Stimulated activated CD4-positive, alpha-beta T cell treated with anti-CD3 and anti-CD28 coated beads, TNF-alpha, amount 100 ng/mL, for 24 hours (primary cell): ENCODE measurements at regions not wholly inside any gene's neighbourhood (a gene's known extent, or its start where the extent isn't known, plus 50 kb on each side); places are given as distances from the start of the nearest gene placed in this dataset.

Experiments
- DNase-seq, 3 experiments: peaks; one replicate each; pipeline ENCODE4 v3.0.0-alpha.2; 2020; ENCODE audit warnings: low read depth in 3 of 3

DNA sequence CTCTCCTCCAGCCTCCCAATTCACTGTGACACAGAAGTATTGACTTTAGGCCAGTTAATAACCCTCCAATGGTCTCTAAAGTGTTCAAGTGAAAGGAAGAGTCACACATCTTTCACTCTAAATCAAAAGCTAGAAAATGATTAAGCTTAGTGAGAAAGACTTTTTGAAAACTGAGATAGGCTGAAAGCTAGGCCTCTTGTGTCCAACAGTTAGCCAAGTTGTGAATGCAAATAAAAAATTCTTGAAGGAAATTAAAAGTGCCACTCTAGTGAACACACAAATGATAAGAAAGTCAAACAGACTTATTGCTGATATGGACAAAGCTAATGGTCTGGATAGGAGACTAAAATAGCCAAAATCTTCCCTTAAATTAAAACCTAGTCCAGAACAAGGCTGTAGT, 687.2 kb downstream of the TRIML1 start:
- DNase-seq, result no peak

DNA sequence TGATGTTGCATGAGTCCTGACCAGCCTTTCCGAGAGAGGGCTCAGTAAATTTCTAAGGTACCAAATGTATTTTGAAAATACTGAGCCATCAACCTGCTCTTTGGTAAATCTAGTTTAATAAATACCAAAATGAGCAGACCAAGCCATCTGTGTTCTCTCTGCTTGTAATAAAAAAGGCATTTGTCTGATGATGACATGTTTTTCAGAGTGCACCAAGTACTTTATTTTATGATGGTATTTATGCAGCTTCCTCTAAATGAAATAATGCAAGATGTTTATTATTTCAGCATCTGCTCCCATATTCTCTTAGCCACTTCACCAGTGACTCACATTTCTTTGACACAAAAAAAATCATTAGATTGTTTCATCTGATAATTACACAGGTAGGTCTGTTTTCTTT, 700.5 kb downstream of the TRIML1 start:
- DNase-seq, result no peak

DNA sequence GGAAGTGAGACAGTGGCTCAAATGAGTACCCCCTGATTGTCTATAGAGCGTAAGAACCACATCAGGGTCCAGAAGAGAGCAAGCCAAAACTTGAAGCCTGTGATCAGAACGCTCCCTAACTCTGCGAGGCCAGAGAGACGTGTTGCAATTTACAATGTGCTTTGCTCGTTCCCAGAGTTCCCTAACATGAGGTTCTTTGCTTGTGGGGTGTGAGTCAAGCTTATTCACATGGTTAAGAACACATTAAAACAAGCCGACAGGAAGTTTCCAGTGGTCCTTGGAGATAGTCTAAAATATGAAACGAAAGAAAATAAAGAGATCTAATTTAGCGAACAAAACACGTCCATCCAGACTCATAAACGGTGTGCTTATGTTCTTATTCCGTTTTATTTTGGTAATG, 702.3 kb downstream of the TRIML1 start:
- no peak for DNase-seq

DNA sequence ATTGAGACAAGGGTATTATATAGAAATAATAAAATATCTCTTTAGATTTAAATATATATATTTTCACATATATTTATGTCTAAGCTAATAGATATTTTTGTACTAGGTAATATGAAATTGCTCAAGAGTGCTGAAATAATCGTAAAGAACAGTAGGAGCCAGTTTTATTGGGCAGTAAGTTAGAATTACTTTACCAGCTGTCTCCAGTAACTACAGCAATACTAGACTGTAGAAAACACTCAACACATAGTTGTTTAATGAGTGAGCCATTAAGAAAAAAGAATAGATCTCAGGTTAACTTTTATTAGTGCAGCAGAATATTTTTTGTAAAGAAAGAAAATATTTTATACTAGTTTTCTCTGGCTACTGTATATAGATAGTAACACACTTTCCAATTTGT, 715.2 kb downstream of the TRIML1 start:
- no peak for DNase-seq

DNA sequence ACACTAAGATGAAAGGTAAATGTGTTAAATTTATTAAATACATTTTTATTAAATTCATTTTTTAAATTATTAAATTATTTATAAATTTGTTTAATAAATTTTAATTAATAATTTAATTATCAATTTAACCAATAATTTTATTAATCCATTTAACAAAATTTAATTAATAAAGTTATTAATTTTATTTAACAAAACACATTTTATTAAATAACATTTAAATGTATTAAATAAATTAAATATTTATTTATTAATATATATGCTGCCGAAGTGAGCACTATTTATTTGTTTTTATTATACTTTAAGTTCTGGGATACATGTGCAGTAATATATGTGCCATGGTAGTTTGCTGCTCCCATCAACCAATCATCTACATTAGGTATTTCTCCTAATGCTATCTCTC, 719.5 kb downstream of the TRIML1 start:
- DNase-seq, result no peak

DNA sequence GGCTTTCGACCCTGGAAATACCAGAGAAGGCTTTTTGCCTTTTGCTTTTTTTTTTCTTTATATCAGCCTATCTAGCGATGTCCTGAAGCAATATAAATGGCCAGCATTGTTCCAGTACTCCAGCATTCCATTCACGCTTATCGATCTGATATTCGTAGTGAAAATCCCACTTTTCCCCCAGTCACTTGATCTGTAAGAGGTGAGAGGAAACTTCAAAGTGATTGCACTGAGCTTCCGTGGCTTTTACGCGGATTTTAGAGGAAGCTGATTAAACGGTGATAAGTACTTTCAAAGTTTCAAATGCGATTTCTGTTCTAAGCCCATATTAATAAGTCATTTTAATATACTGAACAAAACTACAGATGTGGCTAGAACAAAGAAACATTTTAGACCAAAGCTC, 725.5 kb downstream of the TRIML1 start:
- DNase-seq, result no peak

DNA sequence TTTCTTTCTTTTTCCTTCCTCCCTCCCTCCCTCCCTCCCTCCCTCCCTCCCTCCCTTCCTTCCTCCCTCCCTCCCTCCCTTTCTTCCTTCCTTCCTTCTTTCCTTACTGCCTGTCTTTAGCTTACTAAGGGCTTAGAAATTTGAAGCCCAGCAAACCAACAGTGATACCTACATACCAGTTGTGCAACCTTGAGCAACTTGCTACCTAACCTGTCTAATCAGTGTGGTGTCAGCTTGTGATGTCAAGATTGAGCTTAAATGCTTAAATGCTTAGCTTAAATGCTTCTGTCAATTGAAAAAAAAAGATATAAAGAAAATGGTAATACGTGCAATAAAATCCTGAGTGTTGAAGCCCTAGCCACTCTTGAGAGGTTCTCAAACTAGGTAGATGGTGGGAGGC, 728.6 kb downstream of the TRIML1 start:
- no peak for DNase-seq

DNA sequence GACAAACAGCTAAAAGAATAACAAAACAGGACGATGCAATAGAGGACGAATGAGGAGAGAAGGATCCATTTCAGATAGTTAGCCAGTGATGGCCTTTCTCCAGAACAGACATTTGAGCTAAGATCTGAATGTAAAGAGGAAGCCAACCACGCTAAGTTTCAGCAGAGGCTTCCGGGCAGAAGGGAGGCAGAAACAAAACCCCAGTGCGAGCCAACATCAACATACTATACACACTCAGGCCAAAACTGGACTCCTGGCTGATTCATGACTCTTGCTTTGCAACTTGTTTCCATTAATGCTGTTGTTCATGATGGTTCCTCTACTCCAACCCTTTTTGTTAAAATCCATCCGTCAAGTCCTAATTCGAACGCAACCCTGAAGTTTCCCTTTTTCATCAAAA, 730.3 kb downstream of the TRIML1 start:
- DNase-seq, result no peak

DNA sequence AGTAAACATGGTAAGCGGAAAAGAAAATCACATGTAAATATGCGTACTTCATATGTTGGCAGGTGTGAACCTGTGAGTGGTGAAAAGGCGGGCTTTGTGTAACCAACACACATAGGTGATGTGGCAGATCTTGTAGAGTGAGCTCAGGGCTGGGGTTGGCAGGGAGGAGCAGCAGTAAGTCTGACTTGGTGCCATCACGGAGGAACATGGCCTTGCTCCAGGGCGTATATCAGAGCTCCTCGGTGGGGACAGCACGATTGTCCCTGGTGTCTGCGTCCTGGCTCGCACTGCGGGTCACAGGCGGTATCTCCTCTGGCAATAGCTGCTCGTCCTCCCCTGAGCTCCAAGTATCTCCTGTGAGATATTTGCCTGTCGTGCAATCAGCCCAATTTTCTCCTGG, 733.6 kb downstream of the TRIML1 start:
- no peak for DNase-seq

DNA sequence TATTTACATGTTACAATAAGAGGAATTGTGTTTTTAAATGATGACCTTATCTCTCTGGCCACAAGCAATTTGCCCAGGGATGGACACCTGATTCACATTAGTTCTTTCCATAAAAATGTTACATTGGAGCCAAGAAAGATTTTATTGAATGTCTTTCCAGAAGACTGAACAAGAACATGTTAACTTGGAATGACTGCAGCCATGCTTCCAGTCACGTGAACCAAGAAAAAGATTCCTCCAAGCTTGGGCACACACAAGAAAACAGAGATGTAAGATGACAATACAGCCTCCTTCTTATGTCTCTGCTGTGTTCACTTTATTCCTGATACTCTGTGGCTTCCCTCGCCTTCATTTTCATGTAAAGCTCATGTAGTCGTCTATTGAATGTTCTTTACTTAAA, 737.6 kb downstream of the TRIML1 start:
- DNase-seq, result no peak

DNA sequence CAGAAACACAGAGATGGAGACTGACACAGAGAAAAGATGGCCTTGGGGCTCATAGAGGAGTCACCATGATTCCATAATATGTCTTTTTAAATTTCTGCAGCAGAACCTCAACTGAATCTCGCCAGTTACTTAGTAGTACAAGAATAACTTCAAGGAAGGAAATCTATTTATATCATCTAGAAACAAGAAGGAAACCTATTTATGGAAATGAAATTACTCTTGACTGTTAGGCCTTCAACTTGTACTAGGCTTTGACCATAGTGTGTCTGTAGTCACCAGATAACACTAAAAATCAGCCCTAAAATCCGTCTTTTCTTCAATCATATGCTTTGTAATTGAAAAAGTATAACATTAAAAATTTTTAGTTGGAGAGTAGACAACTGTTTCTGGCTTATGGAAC, 740.4 kb downstream of the TRIML1 start:
- no peak for DNase-seq

DNA sequence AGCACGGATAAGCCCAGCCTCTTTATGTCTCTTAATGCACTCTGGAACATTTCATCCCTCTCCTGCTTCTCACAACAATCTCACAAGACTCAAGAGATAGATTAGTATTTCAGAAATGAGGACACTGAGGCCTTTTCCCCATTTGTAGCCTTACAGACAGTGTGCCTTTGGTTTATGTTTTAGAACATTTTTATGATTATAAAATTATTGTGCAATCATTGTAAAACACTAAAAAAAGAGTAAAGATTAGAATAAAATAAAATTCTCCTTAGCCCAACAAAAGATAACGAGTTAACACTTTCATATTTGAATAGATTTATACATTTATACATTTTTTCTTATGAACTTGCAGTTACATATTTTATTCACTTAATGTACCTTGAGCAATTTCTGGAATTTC, 748.7 kb downstream of the TRIML1 start:
- DNase-seq, result no peak

DNA sequence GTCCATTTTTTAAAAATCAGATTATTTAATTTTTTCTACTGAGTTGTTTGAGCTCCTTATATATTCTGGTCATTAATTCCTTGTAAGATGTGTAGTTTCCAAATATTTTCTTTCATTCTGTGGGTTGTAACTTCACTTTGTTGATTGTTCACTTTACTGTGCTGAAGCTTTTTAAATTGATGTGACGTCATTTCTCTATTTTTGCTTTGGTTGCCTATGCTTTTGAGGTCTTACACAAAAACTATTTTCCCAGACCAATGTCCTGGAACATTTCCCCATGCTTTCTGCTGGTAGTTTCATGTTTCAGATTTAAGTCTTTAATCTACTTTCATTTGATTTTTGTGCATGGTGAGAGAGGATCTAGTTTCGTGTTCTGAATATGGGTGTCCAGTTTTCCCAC, 753.6 kb downstream of the TRIML1 start:
- no peak for DNase-seq

DNA sequence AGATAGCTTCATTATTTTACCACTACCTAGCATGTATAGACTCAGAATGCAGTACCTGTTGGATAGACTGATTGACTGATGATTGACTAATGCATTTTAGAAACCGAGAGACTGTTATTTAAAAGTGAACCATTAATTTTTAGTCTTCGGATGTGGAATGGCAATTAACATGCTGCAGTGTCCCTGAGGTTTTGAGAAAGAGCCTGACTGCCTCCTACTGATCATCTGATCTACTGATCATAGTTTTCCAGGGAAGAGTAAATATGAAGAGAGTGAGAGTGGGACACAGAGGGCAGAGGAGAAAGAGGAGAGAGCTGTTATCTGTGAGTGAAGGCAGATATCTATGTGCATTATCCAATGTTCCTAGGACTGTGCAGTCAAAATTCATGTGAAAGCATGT, 764.7 kb downstream of the TRIML1 start:
- no peak for DNase-seq

DNA sequence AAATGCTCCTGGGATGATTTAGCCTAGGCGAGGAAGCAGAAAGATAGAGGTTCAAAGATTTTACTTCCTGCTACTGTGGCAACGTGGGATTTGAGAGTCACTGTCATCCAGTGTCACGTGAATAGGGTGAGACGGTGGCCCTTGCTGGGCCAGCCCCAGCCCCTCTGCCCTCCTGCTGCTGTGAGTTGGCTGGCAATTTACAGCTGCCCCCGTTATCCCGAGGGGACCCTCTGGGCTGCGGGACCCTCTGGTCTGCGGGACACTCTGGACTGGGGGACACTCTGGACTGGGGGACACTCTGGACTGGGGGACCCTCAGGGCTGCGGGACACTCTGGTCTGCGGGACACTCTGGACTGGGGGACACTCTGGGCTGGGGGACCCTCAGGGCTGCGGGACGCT, 765.4 kb downstream of the TRIML1 start:
- DNase-seq, result no peak

DNA sequence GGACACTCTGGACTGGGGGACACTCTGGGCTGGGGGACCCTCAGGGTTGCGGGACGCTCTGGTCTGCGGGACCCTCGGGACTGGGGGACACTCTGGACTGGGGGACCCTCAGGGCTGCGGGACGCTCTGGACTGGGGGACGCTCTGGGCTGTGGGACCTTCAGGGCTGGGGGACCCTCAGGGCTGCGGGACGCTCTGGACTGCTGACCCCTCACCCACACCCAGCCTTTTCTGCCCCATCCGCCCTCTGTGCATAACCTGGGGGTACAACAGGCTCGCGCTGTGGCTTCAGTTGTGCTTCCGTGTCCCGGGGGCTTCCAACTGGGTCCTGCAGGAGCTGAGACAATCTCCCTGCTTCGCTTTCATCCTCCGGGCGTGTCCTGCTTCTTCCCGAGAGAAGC, 766.0 kb downstream of the TRIML1 start:
- DNase-seq, result no peak

DNA sequence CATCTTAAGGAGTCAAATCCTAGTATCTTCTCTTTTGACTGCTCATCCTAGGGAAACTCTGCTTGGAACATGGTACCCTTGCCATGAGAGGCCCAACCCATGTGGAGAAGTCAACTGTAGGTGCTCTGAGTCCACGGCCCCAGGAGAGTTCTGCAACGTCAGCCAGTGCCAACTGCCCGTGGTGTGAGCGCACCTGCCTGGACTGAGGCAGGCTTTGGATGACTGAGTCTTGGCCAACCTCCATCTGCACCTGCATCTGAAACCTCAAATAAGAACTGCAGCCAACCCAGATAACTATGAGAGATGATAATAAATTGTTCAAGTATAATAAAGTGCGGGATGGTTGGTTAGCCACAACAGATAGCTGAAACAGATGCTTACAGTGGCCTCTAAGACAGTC, 772.0 kb downstream of the TRIML1 start:
- DNase-seq, result no peak

DNA sequence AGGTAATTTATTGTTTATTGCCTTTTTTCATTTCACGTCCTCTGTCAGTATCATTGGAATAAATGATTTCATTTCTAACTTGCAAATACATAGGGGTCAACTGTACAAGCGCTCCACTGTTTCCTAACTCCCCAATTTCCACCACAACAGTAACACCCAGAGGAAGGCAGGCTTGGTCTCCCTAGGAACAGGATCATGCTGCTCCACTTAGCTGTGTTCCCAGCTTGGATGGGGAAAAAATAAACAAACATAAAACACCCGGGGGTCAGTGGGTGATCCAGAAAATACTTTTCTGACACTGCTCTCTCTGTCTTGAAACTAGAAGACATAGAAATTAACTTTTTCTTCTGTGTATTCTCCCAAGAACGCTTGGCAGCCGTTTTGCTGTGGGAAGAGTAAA, 772.5 kb downstream of the TRIML1 start:
- DNase-seq, result no peak

DNA sequence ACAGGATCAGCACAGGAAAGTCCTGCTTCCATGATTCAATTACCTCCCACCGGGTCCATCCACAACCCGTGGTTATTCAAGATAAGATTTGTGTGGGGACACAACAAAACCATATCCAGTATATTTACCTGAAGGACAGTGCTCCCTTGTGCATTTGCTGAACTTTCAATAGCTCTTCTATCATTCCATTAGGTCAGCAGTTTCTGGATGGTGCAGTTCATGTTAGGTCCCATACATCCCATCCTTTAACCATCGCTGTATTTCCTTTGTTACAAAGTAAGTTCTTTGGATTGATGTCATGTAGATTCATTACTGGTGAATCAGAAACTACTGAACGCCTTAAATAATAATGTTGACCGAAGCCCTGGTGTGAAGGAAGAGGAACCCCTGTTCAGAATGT, 775.9 kb downstream of the TRIML1 start:
- DNase-seq, result no peak

DNA sequence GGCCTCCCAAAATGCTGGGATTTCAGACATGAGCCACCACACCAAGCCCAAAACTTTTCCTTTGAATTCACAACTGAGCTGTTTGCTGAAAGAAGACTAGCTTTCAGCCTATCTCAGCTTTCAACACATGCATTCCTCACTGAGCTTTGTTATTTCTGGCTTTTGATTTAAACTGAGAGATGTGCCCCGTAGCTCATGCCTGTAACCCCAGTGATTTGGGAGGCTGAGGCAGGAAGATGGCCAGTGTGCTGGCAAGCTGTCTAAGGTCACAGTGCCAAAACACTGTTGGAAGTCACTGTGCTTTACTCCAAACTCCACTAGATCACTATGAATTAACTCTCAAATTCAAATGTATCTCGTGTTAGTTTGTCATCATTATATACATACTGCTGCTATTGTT, 779.5 kb downstream of the TRIML1 start:
- DNase-seq, result no peak

DNA sequence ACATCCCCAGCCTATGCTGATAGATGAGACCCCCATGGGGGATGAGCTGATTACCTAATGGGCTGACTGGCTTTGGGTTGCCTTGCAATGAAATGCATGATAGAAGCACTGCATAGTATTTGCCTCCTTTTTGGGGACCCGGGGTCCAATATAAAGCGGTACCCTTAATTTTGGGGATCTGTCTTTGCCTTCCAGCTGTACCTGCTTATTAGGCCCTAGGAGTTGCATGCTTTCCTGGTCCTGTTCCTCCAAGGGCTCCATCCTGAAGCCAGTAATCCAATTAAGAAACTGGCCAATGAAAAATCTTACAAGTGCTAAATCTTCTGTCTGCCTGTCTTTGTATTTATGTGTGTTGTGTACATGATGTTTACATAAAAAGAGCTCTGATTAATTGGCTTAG, 791.6 kb downstream of the TRIML1 start:
- no peak for DNase-seq

DNA sequence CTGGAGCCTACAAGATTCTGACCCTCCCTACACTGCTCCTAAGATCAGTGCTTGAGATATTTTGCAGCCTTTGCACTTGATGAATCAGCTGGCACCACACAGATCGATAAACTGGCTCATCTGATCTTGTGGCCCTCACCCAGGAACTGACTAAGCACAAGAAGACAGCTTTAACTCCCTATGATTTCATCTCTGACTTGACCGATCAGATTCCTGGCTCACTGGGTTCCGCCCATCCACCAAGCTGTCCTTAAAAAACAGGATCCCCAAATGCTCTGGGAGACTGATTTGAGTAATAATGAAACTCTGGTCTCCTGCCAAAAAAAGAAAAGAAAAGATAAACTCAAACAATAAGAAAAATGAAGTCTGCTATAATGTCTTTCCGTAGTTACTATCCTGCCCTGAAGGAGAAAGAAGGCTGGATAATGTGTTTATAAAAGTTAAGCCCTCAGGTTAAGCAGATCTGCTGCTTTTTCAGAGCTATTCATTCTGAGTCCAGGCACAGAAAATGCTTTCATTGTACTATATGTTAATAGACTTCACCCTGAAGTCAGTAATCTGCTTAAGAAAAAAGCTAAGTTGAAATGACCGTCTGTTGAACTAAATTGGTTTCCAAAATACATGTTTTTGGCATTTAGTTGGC, 795.2 kb downstream of the TRIML1 start:
- DNase-seq, result no peak

DNA sequence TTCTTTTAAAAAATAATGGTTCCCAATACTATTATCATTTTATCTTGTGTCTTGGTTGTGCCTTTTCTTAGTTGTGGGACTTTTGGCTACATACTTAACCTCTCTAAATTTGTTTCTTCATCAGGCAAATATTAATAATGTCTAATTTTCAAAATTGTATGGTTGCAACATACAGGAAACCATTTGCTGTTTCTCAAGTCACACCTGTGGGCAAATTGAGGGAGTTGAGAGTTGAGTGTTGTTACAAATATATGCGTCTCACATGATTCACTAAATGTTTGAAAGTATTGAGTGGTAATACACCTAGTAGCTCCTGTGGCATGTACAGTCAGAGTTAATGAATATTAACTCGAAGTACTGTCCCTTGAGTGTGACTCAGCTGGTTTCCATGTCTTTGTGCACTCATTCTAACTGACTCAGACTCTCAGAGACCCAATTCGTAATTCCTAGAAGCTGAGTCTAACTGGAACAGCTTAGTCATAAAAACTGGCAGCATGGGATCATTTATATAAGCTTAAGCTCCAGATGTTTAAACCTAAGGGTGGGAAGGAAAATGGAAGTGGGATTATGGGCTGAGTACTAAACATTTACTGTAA, 802.4 kb downstream of the TRIML1 start:
- DNase-seq, result no peak

DNA sequence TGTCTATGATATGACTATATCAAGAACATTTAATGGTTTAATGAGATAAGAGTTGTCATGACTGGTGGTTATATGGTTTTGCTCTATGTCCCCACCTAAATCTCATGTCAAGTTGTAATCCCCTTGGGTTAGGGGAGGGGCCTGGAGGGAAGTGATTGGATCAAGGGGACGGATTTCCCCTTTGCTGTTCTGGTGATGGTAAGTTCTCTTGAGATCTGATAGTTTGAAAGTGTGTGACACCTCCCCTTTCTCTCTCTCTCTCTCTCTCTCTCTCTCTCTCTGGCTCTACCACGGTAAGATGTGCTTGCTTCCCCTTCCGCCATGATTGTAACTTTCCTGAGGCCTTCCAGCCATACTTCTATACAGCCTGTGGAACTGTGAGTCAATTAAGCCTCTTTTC, 803.4 kb downstream of the TRIML1 start:
- DNase-seq, result no peak
